Heart right ventricle (tissue), 16 donors: ENCODE measurements at regions not wholly inside any gene's neighbourhood (a gene's known extent, or its start where the extent isn't known, plus 50 kb on each side); places are given as distances from the start of the nearest gene placed in this dataset.

Experiments used
- ATAC-seq, 8 donors: fragments of 200-7000 bp; cut with Tn5 transposase; one replicate each; pipeline ENCODE4 v1.9.1; 2020; ENCODE audit warnings: mild to moderate bottlenecking in 8 of 8, moderate library complexity in 8 of 8, moderate number of reproducible peaks in 1 of 8
- DNase-seq, 2 donors: peaks; one replicate each; pipeline ENCODE4 v3.0.0-alpha.2; 2020
- H3K27ac ChIP-seq, 10 donors: fragments of 200-600 bp; sonication (generic) in 2 of 10; one replicate each; pipeline versions ENCODE4 v1.5.0 to v1.8.0; 2020 to 2022; ENCODE audit warnings: mild to moderate bottlenecking in 3 of 10
- H3K27me3 ChIP-seq, 7 donors: fragments of 200-600 bp; one replicate each; pipeline ENCODE4 v1.8.0; 2021 to 2022; ENCODE audit warnings: mild to moderate bottlenecking in 2 of 7
- H3K36me3 ChIP-seq, 9 donors: fragments of 200-600 bp; sonication (generic) in 1 of 9; one replicate each; pipeline versions ENCODE4 v1.5.0 to v1.8.0; 2020 to 2022; ENCODE audit warnings: mild to moderate bottlenecking in 2 of 9
- H3K4me1 ChIP-seq, 9 donors: fragments of 200-600 bp; sonication (generic) in 1 of 9; one replicate each; pipeline versions ENCODE4 v1.5.0 to v1.8.0; 2020 to 2022; ENCODE audit warnings: mild to moderate bottlenecking in 4 of 9
- H3K4me3 ChIP-seq, 10 donors: fragments of 200-600 bp; sonication (generic) in 2 of 10; one replicate each; pipeline versions ENCODE4 v1.5.0 to v1.8.0; 2020 to 2022; ENCODE audit warnings: mild to moderate bottlenecking in 7 of 10, moderate library complexity in 2 of 10
- H3K9me3 ChIP-seq, 11 donors: fragments of 200-600 bp in 10 of 11; sonication (generic) in 2 of 11; one replicate each; pipeline versions ENCODE4 v1.5.0 to v1.8.0; 2013 to 2022; ENCODE audit warnings: mild to moderate bottlenecking in 2 of 11, control low read depth in 1 of 11, moderate library complexity in 1 of 11
- CTCF ChIP-seq, 9 donors: fragments of 200-600 bp; sonication (generic) in 2 of 9; IDR thresholded peaks; one replicate each; pipeline versions ENCODE4 v1.5.0 to v1.8.0; 2021 to 2022; ENCODE audit warnings: antibody characterized with exemption in 9 of 9, mild to moderate bottlenecking in 5 of 9, moderate library complexity in 1 of 9
- WGBS, 2 donors: extraction: QIAGEN DNeasy Blood & Tissue Kit; methylation state at CpG; one replicate each; pipeline ENCODE4 v1.1.7; 2013; ENCODE audit warnings: inconsistent platforms in 1 of 2; 5-methylcytosine and 5-hydroxymethylcytosine counted together
- intact Hi-C, 10 donors: fragments of 100-400 bp; cut with DNase I; formaldehyde crosslinking; loops; one replicate each; pipeline versions ENCODE4 v1.11.1 to v1.14.2; 2022
- donor health status: Arrhythmogenic right ventricular cardiomyopathy.
- donor health status: ischemic (EF 13 %, LVEDD 7.1; RV severe dilation, severe dysfunction).
- donor health status: healthy with polysubstance abuse.
- donor health status: DM: no; HTN: yes; CAD: no.
- donor health status: DM: no; HTN: no; CAD: no.
- donor health status: ischemic (EF 25% LVEDD 6.9; RV normal size, moderate dysfunction).
- donor health status: ischemic (EF 25% LVEDD 5.7; RV mildly dilated, moderate dysfunction).
- donor health status: healthy.
- donor health status: DM: yes; HTN: yes; CAD: no.
- donor health status: Ischemic cardiomyopathy.
- donor health status: ischemic (EF 35%, LVEDD 5.7; RV mildly dilated, moderate dysfunction).
- donor health status: nonischemic (EF 11% LVEDD 7.7; RV severe dilation, severe dysfunction).
- donor health status: DM: yes; HTN: yes; CAD: no.
- donor health status: PGD.
- donor health status: ischemic (EF 29% LVEDD 5.4; RV normal size, mild dysfunction).
- donor health status: nonischemic (EF 23%, LVEDD 6.1; RV moderate dilation, normal function).

GRCh38 chr2:105691947-105692390 lies 52.7 kb upstream of the NCK2 start:
- H3K27me3 ChIP-seq = no peaks in the 10 kb centered on the region
- H3K36me3 ChIP-seq = no peaks in the 10 kb centered on the region
- ATAC-seq (no peak), DNase-seq (no peak)
- 69 to 71% methylated on average over 5 of the region's 5 CpGs for WGBS, 2 donors
- no peaks in the 10 kb centered on the region for H3K9me3 ChIP-seq
- H3K4me3 ChIP-seq = no peak overlapping the region
- no peak overlapping the region for H3K27ac ChIP-seq
- no peak for TF ChIP-seq CTCF (IDR thresholded peaks at IDR 0.05)
- intact Hi-C loops = loop anchor here in 1 of 10 donors (5.0 kb wide), 1 partner anchor 65 kb away; no protein-coding TSS in a partner anchor
- H3K4me1 ChIP-seq = peaks cover 0 to 4% (median under 1%) of the 10 kb centered on the region in 9 donors

- Histone ChIP-seq H3K4me1 (peaks cover 0 to 3% (median 0%) of the 10 kb centered on the region in 9 donors), H3K4me3 (no peak overlapping the region), H3K27ac (no peak overlapping the region), H3K9me3 (no peaks in the 10 kb centered on the region), H3K36me3 (no peaks in the 10 kb centered on the region), H3K27me3 (no peaks in the 10 kb centered on the region)
- DNase-seq (no peak), ATAC-seq (no peak)
- intact Hi-C loops = loop anchor here in 1 of 10 donors (5.0 kb wide), 1 partner anchor 63 kb away; no protein-coding TSS in a partner anchor
- no peak for TF ChIP-seq CTCF (IDR thresholded peaks at IDR 0.05)
- 97 to 99% methylated on average over 4 of the region's 4 CpGs for WGBS, 2 donors
These were observed 54.1 kb upstream of the NCK2 start for GRCh38 chr2:105690566-105690965.

GRCh38 chr2:105689484-105689883 lies 55.2 kb upstream of the NCK2 start:
- 91 to 99% methylated on average over 7 of the region's 7 CpGs for WGBS, 2 donors
- Histone ChIP-seq H3K27me3 (no peaks in the 10 kb centered on the region), H3K36me3 (no peaks in the 10 kb centered on the region), H3K9me3 (no peaks in the 10 kb centered on the region), H3K27ac (no peak overlapping the region), H3K4me3 (no peak overlapping the region), H3K4me1 (peaks cover 0 to 3% (median 0%) of the 10 kb centered on the region in 9 donors)
- no peak for ATAC-seq
- intact Hi-C loops = no loop called here
- no peak for DNase-seq
- no peak for TF ChIP-seq CTCF (IDR thresholded peaks at IDR 0.05)

GRCh38 chr2:105688946-105689345 lies 55.8 kb upstream of the NCK2 start:
- no peaks in the 10 kb centered on the region for H3K36me3 ChIP-seq
- no peak overlapping the region for H3K4me3 ChIP-seq
- no peak overlapping the region for H3K27ac ChIP-seq
- WGBS, 2 donors = 89 to 92% methylated on average over 13 of the region's 13 CpGs
- no peak for TF ChIP-seq CTCF (IDR thresholded peaks at IDR 0.05)
- peaks cover 0 to 3% (median 0%) of the 10 kb centered on the region in 9 donors for H3K4me1 ChIP-seq
- no peaks in the 10 kb centered on the region for H3K9me3 ChIP-seq
- intact Hi-C loops = no loop called here
- ATAC-seq (no peak), DNase-seq (no peak)
- no peaks in the 10 kb centered on the region for H3K27me3 ChIP-seq
